ENCODE measurements at regions not wholly inside any gene's neighbourhood (a gene's known extent, or its start where the extent isn't known, plus 50 kb on each side); places are given as distances from the start of the nearest gene placed in this dataset.

DNA sequence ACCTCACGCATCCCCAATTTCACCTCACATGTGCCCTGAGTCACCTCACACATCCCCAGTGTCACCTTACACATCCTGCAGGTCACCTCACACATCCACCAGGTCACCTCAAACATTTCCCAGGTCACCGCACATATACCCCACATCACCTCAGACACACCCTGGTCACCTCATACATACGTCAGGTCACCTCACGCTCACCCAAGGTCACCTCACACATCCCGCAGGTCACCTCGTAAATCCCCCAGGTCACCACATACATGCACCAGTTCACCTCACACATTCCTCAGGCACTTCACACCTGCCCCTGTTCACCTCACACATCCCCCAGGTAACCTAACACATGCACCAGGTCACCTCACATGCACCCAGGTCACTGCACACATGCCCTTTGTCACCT lies 864.0 kb downstream of the TMEM121 start:
- no peak for ATAC-seq (ENCODE audit: low read depth)
- H3K4me3 ChIP-seq (ENCODE audit: control extremely low read depth in 1 of 5, extremely low read depth in 1 of 5, insufficient read depth in 1 of 5, low read depth in 2 of 5, low read length in 4 of 5), result no peak overlapping the region
- Mint-ChIP-seq H3K27ac (peak overlapping the region; percentile 21), H3K4me3 (no peak overlapping the region), H3K27me3 (peaks cover 32% of the 10 kb centered on the region), H3K4me1 (no peaks in the 10 kb centered on the region), H3K9me3 (ENCODE audit: insufficient read depth) (no peaks in the 10 kb centered on the region)
- H3K79me2 ChIP-seq (ENCODE audit: control insufficient read depth, insufficient read depth, low read length), result no peaks in the 10 kb centered on the region
- H3K36me3 ChIP-seq (replicated peaks in 1 of 2; ENCODE audit: control extremely low read depth in 1 of 2, control insufficient read depth in 1 of 2, extremely low read depth in 1 of 2, insufficient read depth in 2 of 2, low read length in 1 of 2), result no peaks in the 10 kb centered on the region
- intact Hi-C loops (cut with micrococcal nuclease), result no loop called here
- ChIA-PET CTCF (interaction anchor here (0.6 kb wide), 1 partner anchor 134 kb away, joined by 3 read pairs; no protein-coding TSS in a partner anchor), POLR2A (no interaction called here)
- H3K27ac ChIP-seq (ENCODE audit: low read length in 2 of 2), result no peak overlapping the region
- no peak overlapping the region for H2AFZ ChIP-seq (ENCODE audit: insufficient read depth, low read depth, low read length, poor library complexity, severe bottlenecking)
- no peak overlapping the region for H3K4me2 ChIP-seq (replicated peaks; ENCODE audit: low read depth, low read length, poor library complexity, severe bottlenecking)
- no peaks in the 10 kb centered on the region for H3K9me3 ChIP-seq (ENCODE audit: control extremely low read depth in 1 of 3, control insufficient read depth in 2 of 3, insufficient read depth in 1 of 3, low read length in 2 of 3)
- 98% methylated on average over 5 of the region's 6 CpGs for WGBS (ENCODE audit: insufficient coverage)
- peaks cover 0 to 13% (median 0%) of the 10 kb centered on the region in 4 experiments for H3K27me3 ChIP-seq (replicated peaks in 1 of 4; ENCODE audit: control extremely low read depth in 1 of 4, control insufficient read depth in 3 of 4, insufficient read depth in 4 of 4, low read length in 3 of 4)
- H3K9ac ChIP-seq (ENCODE audit: low read length), result no peak overlapping the region
- DNase-seq, result no peak
- no peaks in the 10 kb centered on the region for H3K4me1 ChIP-seq (ENCODE audit: control insufficient read depth in 2 of 2, insufficient read depth in 2 of 2, low read length in 2 of 2)
- no peak for TF ChIP-seq CTCF (IDR thresholded peaks at IDR 0.05)
- no peak for TF ChIP-seq EZH2 (IDR thresholded peaks at IDR 0.05; ENCODE audit: borderline replicate concordance, insufficient read depth, low read depth, low read length, poor library complexity, severe bottlenecking)
- no peaks in the 10 kb centered on the region for H4K20me1 ChIP-seq (ENCODE audit: control insufficient read depth, insufficient read depth, low read length, poor library complexity, severe bottlenecking)

- H3K27ac Mint-ChIP-seq, result peak overlapping the region; percentile 21
Measured at GRCh38 chr14:106390947-106391346, 864.6 kb downstream of the TMEM121 start.

More at GRCh38 chr14:106390947-106391346, 864.6 kb downstream of the TMEM121 start:
- 91% methylated on average over 4 of the region's 6 CpGs for WGBS (ENCODE audit: insufficient coverage)
- ChIA-PET POLR2A (no interaction called here), CTCF (no interaction called here)
- intact Hi-C loops (cut with micrococcal nuclease), result no loop called here
- no peaks in the 10 kb centered on the region for H3K79me2 ChIP-seq (ENCODE audit: control insufficient read depth, insufficient read depth, low read length)
- no peak overlapping the region for H3K4me3 ChIP-seq (ENCODE audit: control extremely low read depth in 1 of 5, extremely low read depth in 1 of 5, insufficient read depth in 1 of 5, low read depth in 2 of 5, low read length in 4 of 5)
- peak; percentile 12 for DNase-seq
- H3K9ac ChIP-seq (ENCODE audit: low read length), result no peak overlapping the region
- ATAC-seq (ENCODE audit: low read depth), result no peak
- no peaks in the 10 kb centered on the region for H3K9me3 ChIP-seq (ENCODE audit: control extremely low read depth in 1 of 3, control insufficient read depth in 2 of 3, insufficient read depth in 1 of 3, low read length in 2 of 3)
- no peaks in the 10 kb centered on the region for H3K36me3 ChIP-seq (replicated peaks in 1 of 2; ENCODE audit: control extremely low read depth in 1 of 2, control insufficient read depth in 1 of 2, extremely low read depth in 1 of 2, insufficient read depth in 2 of 2, low read length in 1 of 2)
- H3K4me2 ChIP-seq (replicated peaks; ENCODE audit: low read depth, low read length, poor library complexity, severe bottlenecking), result no peak overlapping the region
- H3K27me3 ChIP-seq (replicated peaks in 1 of 4; ENCODE audit: control extremely low read depth in 1 of 4, control insufficient read depth in 3 of 4, insufficient read depth in 4 of 4, low read length in 3 of 4), result peaks cover 0 to 13% (median 0%) of the 10 kb centered on the region in 4 experiments
- no peaks in the 10 kb centered on the region for H3K9me3 Mint-ChIP-seq (ENCODE audit: insufficient read depth)
- no peaks in the 10 kb centered on the region for H3K4me1 Mint-ChIP-seq
- peaks cover 32% of the 10 kb centered on the region for H3K27me3 Mint-ChIP-seq
- no peak overlapping the region for H3K27ac ChIP-seq (ENCODE audit: low read length in 2 of 2)
- no peak overlapping the region for H3K4me3 Mint-ChIP-seq
- H2AFZ ChIP-seq (ENCODE audit: insufficient read depth, low read depth, low read length, poor library complexity, severe bottlenecking), result no peak overlapping the region
- TF ChIP-seq CTCF (IDR thresholded peaks at IDR 0.05) (no peak), EZH2 (IDR thresholded peaks at IDR 0.05; ENCODE audit: borderline replicate concordance, insufficient read depth, low read depth, low read length, poor library complexity, severe bottlenecking) (no peak)
- H4K20me1 ChIP-seq (ENCODE audit: control insufficient read depth, insufficient read depth, low read length, poor library complexity, severe bottlenecking), result no peaks in the 10 kb centered on the region
- H3K4me1 ChIP-seq (ENCODE audit: control insufficient read depth in 2 of 2, insufficient read depth in 2 of 2, low read length in 2 of 2), result no peaks in the 10 kb centered on the region
